HUDEP-2 (cell line): ENCODE measurements at regions not wholly inside any gene's neighbourhood (a gene's known extent, or its start where the extent isn't known, plus 50 kb on each side); places are given as distances from the start of the nearest gene placed in this dataset.

ENCODE experiments used
- DNase-seq, 76 experiments: peaks; one replicate each; lab custom pipeline; 2025; ENCODE audit not compliant: unreplicated experiment in 76 of 76; lab: John Stamatoyannopoulos, UW

DNA sequence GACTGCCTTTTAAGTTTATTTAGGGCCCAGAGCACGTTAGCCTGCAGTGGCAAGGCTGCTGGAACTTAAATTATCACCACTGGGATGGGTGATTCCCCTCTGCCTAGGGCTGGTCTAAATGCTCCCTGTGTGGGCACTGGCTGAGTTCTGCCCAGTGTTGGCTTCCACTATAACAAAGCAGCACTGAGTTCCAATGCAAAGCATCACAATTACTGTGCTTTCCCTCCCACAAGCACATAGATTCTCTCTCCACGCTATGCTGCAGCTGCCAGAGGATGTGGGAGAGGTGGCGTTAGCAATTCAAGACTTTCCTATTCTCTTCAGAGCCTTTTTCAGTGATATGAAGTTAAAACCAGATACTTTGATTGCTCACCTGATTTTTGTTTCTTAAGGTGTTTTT is 328.9 kb upstream of the DDX18 start:
- no peak for DNase-seq

GRCh38 chr2:117486081-117486480 is 328.4 kb upstream of the DDX18 start:
- DNase-seq, result peak in 4 of 76 experiments; percentile 1 to 13 (median 4)

DNA sequence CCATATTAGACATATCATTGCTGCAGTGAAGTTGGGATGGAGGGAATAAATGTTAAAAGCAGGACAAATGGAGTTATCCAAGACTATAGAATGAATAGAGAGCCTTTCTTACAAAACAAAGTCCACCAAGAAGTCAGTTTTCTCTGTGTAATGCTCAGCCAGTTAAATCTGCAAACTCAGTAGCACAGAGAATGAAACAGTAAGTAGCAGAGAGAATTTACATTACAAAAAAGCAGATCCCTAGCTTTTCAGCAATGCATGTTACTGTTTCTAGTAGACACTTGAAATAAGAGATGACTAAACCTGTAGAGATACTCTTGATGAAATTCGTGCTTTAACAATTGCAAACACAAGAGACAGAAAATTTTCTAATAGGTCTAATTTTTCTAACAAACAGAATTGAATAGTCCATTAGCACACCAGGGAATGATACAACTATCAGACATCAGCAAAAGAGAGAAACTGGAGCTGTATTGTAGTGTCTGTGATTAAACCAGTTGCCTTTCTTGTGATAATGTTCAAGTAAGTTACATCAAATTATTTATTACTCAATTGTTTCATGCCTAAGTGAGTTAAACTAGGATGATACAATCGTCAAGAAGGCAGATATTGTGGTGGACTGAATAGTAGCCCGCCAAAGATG is 322.2 kb upstream of the DDX18 start:
- no peak for DNase-seq

DNA sequence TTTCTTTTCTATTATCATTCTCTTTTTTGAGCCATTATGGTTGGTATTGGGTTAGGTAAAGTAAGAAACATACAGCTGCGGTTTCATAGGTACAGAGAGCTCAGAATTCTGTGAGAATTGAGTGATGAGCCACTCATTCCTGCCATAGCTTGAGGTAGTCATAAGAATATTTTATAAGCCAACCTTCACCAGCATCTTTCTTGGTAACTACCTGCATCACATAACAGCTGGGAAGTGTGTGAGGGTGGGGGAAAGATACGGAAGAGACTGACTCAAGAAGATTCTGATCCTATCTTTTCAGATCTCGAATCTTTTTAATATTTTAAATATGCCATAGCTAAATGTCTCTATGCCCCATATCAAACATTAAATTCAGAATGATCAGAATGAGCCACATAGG is 313.8 kb upstream of the DDX18 start:
- no peak for DNase-seq

DNA sequence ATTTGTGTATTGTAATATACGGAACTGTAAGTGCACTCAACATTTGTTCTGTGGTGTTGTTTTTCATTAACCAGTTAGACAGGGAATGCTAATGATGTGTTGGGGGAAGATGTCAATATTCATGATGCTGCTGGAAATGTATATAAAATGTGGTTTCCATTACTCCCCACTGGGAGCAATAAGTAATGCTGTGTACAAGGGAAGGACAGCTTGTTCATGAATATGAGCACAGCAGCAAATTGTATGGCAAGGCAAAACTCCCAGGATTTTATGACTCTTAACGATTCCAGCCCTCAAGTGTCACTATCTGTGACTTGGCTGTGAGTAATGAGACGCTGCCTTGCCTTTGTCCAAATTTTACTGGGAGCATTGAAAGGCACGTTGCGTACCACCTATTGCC is 312.4 kb upstream of the DDX18 start:
- DNase-seq, result no peak

DNA sequence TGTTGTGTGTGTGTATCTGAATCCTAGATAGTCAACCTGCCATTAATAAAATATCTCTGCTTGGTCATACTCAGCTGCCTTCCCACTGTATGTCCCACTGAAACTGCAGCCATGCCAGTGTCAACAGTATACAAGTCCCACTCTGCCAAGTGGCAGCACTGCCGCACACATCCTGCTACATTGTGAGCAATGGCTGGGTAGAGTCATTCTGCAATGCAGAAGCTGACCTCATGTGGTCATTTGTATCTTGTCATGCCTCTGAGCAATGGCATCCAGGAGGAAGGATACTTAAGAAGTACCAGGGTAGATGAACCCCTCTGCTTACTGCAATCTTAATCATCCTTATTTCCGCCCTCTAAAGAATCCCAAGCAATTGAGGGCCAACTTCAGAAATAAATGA is 302.2 kb upstream of the DDX18 start:
- no peak for DNase-seq

GRCh38 chr2:117514371-117514770 is 300.1 kb upstream of the DDX18 start:
- DNase-seq, result no peak

GRCh38 chr2:117519238-117519637 is 295.3 kb upstream of the DDX18 start:
- DNase-seq, result no peak

DNA sequence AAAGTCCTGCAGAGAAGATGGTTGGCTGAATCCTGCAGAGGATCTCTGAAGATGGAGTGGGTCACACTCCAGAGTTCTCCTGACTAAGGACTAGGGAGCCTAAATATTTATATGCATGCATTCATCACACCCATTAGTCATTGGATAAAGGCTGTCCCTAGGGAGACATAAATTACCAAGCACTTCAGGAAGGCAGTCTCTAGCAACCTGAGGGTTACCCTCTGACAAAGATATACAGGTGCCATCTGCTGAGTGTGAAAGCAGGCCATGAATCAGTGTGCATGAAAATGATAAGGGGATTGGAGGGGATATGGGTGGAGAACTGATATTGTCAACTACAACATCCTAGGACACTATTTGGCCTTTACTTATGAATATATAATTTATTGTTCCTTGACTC is 294.8 kb upstream of the DDX18 start:
- no peak for DNase-seq

- peak in 4 of 76 experiments; percentile 2 to 27 (median 10) for DNase-seq
Measured at GRCh38 chr2:117523267-117523666, 291.2 kb upstream of the DDX18 start.

DNA sequence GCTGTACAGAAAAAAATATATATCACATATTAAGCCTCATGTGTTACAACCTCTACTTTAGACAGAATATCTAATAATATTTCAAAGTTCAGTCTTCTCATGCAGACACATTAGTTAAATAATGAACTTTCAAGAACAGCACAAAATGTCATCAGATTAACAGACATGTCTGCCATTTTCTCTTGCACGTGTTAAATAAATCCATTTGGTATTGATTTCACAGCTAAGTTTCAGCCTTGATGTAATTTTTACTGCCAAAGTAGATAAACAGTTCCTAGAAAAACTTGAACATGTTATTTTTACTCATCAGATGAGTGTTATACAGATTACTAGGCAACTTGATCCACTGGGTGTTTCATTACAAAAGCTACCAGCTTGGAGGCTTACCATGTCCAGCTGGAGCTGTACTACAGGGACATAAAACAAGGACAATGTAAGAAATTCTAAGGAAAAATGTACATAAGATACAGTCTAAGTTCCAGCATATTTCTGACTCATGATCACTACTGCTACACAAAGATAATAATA is 290.7 kb upstream of the DDX18 start:
- DNase-seq, result no peak

- DNase-seq, result peak in 2 of 76 experiments; percentile 7 to 8
Measured at GRCh38 chr2:117536139-117536538, 278.4 kb upstream of the DDX18 start.

DNA sequence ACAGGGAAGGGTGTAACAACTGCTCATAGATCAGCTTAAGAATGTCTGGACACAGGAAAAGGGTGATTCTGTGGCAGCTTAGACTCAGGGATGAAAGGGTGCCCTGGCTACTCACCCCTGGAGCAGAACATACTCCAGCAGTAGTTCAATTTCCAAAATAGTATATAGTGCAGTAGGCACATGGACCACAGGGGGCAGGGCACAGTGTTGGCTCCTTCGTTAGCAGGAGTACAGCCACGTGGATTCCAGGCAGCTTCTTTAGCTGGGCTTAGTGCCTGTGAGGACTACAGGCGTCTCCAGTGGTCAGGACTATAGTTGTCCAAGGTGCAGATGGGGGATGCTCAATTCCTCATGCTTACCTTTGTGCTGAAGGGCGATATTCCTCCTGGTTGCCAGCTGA is 277.5 kb upstream of the DDX18 start:
- peak in 1 of 76 experiments; percentile 2 for DNase-seq

GRCh38 chr2:117551858-117552257 is 262.6 kb upstream of the DDX18 start:
- DNase-seq, result no peak

- DNase-seq, result no peak
Measured at GRCh38 chr2:117553448-117553847, 261.0 kb upstream of the DDX18 start.

DNA sequence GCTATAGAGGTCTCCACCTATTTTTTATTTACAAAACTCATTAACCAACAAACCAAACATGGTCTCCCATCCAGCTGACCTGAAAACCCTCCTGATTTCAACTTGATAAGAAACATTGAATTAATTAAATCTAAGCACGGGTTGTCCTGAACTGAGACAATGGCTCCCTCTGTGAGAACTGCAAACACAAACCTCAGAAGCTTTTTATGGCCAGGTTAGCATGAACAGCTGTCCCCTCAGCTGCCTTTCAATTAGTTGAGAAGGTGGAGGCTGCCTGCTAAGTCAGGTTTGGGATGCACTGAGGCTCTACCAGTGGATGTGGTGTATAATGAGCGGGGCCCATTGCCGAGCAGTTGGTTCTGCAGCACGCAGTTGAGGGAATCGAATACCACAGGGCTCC is 258.5 kb upstream of the DDX18 start:
- DNase-seq, result no peak

DNA sequence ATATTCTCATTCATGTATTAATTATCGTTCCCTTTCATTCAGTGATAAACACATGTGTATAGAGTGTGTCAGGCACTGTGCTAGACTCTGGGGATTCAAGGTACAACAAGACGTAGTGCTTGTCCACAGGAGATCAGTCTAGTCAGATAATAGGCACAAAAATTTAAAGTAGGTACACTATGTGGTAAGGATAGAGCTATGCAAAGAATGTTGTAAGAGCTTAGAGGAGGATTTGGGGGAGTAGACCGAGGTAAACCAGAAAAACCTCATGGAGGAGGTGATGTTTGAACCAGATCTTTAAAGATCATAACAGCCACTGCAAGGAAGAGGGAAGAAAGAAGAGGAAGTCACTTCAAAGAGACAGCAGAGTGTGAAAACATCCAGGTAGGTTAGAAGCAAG is 256.9 kb upstream of the DDX18 start:
- DNase-seq, result no peak

DNA sequence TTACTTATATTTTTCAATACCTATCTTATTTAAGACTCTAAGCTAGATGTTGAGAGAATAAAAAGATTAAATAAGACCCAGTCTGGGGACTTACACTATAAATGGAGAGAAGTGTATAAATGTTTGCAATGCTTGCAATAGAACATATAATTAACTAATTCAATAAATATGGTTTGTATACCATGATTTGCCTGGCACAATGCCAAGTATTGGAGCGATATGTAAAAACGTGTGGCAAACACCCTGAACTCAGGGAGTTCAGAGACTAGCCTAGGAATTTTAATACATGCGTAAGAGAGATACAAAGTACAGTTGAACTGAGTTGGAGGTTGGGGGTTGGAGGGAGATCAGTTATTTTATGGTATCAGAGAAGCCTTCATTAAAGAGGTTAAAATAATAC is 251.8 kb upstream of the DDX18 start:
- no peak for DNase-seq

GRCh38 chr2:117571590-117572349 is 242.7 kb upstream of the DDX18 start:
- DNase-seq, result no peak

DNA sequence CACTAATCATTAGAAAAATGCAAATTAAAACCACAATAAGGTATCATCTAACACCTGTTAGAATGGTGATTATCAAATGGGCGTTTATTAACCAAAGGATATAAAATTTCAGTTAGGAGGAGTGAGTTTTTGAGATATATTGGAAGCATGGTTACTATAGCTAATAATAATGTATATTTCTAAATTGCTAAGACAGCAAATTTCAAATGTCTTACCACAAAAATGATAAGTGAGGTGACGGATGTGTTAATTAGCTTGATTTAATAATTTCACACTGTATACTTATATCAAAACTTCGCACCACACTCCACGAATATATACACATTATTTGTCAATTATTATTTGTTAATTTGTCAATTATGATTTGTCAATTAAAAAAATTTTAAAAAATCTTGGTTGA is 227.2 kb upstream of the DDX18 start:
- DNase-seq, result no peak

DNA sequence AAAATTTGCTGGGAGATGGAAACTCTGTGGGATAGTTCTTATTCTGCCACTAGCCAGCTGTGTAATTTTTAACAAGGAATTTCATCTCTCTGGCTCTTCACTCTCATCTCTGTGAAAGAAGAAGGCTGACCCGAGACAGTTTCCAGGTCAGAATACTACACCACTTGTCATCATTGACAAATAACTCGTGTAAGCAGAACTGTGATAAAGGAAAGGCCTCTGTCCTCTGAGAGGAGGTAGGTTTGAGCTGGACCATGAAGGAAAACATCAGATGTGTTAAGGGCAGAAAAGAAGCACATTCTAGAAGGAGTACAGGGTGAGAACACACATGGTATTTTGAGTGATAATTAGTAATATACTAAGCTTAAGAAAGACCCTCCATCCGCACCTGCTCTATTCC is 211.4 kb upstream of the DDX18 start:
- DNase-seq, result no peak

- DNase-seq, result no peak
Measured at GRCh38 chr2:117603567-117603966, 210.9 kb upstream of the DDX18 start.
